GDM1 (cell line): ENCODE measurements at regions not wholly inside any gene's neighbourhood (a gene's known extent, or its start where the extent isn't known, plus 50 kb on each side); places are given as distances from the start of the nearest gene placed in this dataset.

Experiments used
- DNase-seq: peaks from one replicate; lab custom pipeline; 2025; lab: John Stamatoyannopoulos, UW

DNA sequence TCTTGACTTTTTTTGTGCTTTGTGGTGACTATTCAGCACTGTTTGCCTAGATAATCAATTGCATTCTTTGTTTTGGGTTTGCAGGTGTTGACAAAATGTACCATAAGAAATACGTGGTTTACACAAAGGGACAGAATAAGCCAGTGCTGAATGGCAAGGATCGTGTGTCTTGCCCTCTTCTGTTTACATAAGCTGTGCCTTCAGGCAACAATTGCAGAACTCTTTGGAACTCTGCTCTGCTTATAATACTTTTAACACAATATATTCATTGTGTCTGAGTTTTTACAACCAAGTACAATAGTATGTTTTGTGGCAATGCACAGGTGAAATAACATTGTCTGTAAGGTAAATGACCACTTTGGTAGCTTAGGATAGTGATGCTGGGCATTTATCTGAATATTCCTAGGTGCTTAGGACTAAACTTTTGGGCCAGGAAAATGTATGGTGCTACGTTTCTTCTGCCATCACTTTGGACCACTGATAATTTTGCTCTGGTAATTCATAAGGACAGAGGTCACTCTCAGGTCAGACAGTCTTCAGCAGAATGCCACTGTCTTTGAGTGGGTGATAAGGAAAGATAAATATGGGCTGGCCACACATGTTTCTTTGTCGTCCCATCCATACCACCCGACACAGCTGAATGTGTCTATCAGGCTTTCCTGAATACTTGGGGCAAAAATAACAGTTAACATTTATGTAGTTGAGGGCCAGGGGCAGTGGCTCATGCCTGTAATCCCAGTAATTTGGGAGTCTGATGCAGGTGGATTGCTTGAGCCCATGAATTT is 344.6 kb upstream of the IMPG1 start:
- DNase-seq = no peak

DNA sequence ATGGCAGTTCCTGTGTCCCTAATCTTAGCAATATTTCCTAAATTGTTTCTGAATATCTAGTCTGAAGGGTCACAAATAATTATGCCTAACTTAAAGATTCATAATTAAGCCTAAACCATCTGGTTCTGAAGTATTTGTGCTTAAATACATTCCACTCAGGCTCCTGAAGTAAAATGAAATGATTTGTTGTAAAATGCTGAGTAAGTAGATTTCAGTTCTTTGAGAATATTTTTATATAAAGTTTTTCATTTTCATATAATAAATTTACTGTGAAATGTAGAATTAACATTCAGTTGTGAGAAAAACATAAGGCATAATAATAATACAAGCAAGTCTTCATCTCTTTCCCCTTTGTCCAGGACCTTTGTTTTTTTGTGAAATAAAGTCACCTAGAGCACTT is 330.6 kb upstream of the IMPG1 start:
- DNase-seq = no peak

DNA sequence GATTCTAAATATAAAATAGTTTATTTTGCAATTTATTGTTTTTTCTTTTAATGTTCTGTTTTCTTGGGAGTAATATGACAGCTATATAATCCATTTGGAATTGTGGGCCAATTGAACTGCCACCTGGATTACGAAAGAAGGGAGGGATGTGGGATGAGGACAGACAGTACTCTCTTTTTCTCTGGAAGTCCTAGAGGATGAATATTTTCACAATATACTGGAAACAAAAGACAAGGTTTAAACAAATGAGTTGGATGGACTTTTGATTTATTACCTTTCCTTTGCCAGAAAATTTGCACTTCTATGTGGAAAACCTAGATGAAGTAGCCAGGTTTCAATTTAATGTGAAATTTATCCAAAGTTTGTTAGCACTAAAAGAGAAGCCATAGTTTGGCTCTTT is 325.5 kb upstream of the IMPG1 start:
- DNase-seq = no peak

DNA sequence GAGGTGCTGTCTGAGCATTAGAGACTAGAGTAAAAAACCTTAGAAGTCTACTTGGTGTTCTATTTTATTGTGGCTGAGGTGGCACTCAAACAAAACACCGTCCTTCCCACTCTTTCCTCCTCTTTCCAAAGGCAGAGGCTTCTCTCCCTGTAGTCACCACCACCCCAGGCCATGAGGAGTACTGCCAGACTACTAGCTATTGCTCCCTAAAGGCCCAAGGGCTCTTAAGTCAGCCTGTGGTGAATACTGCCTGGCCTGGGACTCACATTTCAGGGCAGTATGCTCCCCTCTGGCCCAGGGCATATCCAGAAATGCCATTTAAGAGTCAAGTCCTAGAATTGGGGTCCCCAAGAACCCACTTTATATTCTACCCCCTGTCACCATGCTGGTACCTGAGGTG is 309.7 kb upstream of the IMPG1 start:
- DNase-seq = no peak

DNA sequence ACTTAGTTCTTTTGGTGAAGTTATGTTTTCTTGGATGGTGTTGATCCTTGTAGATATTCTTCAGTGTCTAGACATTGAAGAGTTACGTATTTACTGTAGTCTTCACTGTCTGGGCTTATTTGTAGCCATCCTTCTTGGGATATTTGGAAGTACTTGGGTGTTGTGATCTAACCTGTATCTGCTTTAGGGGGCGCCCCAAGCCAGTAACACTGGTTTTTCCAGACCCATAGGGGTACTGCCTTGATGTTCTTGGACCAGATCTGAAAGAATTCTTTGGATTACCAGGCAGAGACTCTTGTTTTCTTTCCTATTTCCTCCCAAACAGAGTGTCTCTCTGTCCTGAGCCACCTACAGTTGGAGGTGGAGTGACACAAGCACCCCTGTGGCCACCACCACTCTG is 309.1 kb upstream of the IMPG1 start:
- DNase-seq = no peak

DNA sequence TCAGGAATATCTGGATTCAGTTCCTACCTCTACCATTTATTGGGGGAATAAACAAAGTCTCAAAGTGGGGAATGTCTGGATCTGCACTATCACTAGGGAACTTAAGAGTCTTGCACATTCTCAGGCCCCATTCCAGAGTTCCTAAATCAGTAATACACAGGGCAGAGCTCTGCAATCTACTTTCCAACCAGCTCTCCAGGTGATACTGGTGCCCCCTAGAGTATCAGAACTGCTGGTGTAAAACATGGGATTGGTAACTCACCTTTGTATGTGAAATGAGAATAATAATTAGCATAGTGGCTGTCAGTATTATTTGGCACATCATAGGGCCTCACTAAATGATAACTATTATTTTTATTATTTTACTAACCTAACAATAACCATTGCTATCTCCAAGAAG is 278.8 kb upstream of the IMPG1 start:
- DNase-seq = no peak

DNA sequence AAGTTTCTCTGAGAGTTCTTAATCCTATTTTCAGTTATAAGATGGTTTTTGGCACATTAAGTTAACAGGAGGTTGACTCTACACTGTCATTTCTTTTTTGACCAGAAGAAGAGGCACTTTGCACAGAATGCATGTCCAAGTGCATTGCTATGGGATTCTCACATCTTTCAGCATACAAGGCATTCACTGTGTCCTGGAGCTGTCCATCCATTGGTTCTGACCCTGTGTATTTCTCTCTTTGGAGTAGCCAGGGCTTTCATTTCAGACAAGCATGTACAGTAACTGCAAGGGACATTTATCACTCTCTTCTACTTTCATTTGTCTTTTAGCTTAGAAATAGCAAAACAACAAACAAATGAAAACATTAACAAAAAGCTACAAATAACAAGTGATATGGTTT is 275.1 kb upstream of the IMPG1 start:
- DNase-seq = no peak

DNA sequence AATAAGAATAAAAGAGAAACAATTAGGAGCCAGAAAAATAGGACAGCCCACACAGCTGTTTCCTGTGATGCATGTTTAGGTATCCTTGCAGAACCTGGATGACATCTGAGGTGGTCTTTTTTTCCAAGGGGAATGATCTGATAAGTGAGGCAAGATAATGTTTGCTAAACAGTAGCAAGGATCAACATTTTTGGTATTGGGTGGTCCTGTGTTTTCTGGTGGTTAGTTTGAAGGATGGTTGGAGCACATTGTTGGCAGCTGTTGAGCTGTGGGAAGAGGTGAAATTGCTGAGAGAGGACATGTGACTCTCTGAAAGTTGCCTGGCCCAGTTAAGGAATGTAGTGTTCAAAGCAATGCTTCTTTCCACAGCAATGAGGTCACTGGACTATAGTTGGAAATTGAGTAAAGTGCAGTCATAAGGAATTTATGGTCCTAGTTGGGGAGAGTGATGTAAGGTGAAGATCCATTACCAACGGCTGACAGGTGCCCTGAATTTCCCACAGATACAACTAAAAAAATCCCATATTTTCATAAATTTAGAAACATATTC is 270.2 kb upstream of the IMPG1 start:
- DNase-seq = no peak

DNA sequence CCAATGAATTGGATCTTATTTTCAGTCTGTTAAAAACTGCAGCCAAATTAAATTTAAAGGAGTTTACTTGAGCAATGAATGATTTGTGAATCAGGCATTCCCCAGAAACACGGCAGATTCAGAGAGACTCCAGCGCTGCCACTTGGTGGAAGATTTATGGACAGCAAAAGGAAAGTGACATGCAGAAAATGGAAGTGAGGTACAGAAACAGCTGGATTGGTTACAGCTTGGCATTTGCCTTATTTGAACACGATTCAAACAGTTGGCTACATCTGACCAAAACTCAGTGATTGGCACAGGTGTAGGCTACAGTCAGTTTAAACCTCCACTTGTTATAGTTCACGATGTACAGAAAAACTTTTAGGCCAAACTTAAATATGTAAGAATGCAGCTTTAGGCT is 257.6 kb upstream of the IMPG1 start:
- DNase-seq = no peak

DNA sequence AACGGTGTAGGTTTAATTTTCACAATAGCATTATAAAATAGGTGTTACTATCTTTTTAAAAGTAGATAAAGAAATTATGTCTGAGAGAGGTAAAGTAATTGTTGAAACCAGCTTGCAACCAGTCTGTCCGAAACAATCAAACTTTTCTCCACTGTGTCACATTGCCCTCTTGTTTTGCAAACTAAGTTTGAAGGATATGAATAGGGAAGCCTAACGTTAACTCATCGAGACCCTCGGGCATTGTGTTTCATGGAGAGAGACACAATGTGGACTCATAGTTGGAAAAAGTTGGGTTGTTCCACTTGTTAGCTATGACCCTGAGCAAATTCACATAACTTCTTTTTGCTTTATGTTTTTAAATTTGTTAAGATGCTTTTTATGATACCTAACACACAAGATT is 254.4 kb upstream of the IMPG1 start:
- no peak for DNase-seq
